SU-DHL-6 (cell line): ENCODE measurements at regions not wholly inside any gene's neighbourhood (a gene's known extent, or its start where the extent isn't known, plus 50 kb on each side); places are given as distances from the start of the nearest gene placed in this dataset.

Experiments used
- H2AFZ ChIP-seq: fragments of 200-600 bp; sonication (generic); 2 replicates; pipeline ENCODE4 v1.6.1; 2014; ENCODE audit warnings: low read depth, mild to moderate bottlenecking, moderate library complexity, mixed read lengths, antibody characterized with exemption, low read length; ENCODE audit not compliant: severe bottlenecking
- H3F3A ChIP-seq: fragments of 200-600 bp; shearing (Covaris generic); 2 replicates; pipeline ENCODE4 v1.6.0; 2016; ENCODE audit warnings: antibody characterized with exemption, mild to moderate bottlenecking; ENCODE audit not compliant: insufficient read depth
- H3K27ac ChIP-seq: fragments of 200-600 bp; sonication (generic); 2 replicates; pipeline ENCODE4 v1.5.1; 2016; ENCODE audit warnings: low read depth, mild to moderate bottlenecking, low read length, moderate library complexity, mixed read lengths
- H3K27me3 ChIP-seq: fragments of 200-600 bp; sonication (generic), shearing (Covaris generic); 2 replicates; pipeline ENCODE4 v1.6.0; 2014; ENCODE audit warnings: mild to moderate bottlenecking, low read length
- H3K36me3 ChIP-seq: fragments of 200-600 bp; sonication (generic); 2 replicates; pipeline ENCODE4 v1.6.1; 2014; ENCODE audit warnings: mild to moderate bottlenecking, low read length, mixed read lengths
- H3K4me2 ChIP-seq: fragments of 300-600, 200-600 bp; shearing (Covaris generic), sonication (generic); 2 replicates; pipeline ENCODE4 v1.6.0; 2014; ENCODE audit warnings: low read length, low read depth, mild to moderate bottlenecking; ENCODE audit not compliant: poor library complexity, severe bottlenecking
- H3K4me3 ChIP-seq: fragments of 200-600 bp; sonication (generic); 2 replicates; pipeline ENCODE4 v1.5.1; 2014; ENCODE audit warnings: antibody characterized with exemption, low read length, mild to moderate bottlenecking, mixed read lengths; ENCODE audit not compliant: insufficient read depth, poor library complexity, severe bottlenecking
- H3K79me2 ChIP-seq: fragments of 200-600 bp; sonication (generic); 2 replicates; pipeline ENCODE4 v1.6.1; 2014; ENCODE audit warnings: mild to moderate bottlenecking, low read length, moderate library complexity; ENCODE audit not compliant: insufficient read depth
- H3K9ac ChIP-seq: fragments of 200-600 bp; sonication (generic); 2 replicates; pipeline ENCODE4 v1.7.0; 2014; ENCODE audit warnings: mild to moderate bottlenecking, low read length
- H3K9me2 ChIP-seq: fragments of 200-600 bp; sonication (generic); replicated peaks from 2 replicates; pipeline ENCODE4 v1.6.1; 2014; ENCODE audit warnings: low read length; ENCODE audit not compliant: insufficient read depth
- H3K9me3 ChIP-seq: fragments of 200-600 bp; sonication (generic); 2 replicates; pipeline ENCODE4 v1.6.1; 2014; ENCODE audit warnings: low read length, mixed read lengths; ENCODE audit not compliant: insufficient read depth
- H4K20me1 ChIP-seq: fragments of 200-600 bp; sonication (generic); 2 replicates; pipeline ENCODE4 v1.6.1; 2014; ENCODE audit warnings: low read depth, mild to moderate bottlenecking, antibody characterized with exemption, low read length, moderate library complexity, mixed read lengths
- CTCF ChIP-seq: fragments of 200-600 bp; sonication (generic); IDR thresholded peaks from one replicate; pipeline ENCODE4 v1.5.1; 2017; ENCODE audit warnings: antibody characterized with exemption, mild to moderate bottlenecking, low read length, moderate library complexity; ENCODE audit not compliant: insufficient read depth, poor library complexity, severe bottlenecking
- EZH2phosphoT487 ChIP-seq: fragments of 200-600 bp; sonication (generic), shearing (Covaris generic); conservative IDR thresholded peaks from 2 replicates; pipeline ENCODE4 v1.6.1; 2018; ENCODE audit warnings: mild to moderate bottlenecking, antibody characterized with exemption, low read length, moderate library complexity, mixed read lengths

GRCh38 chr13:76383676-76384461, 502.3 kb downstream of the KCTD12 start:
- Histone ChIP-seq H3K4me2 (no peak overlapping the region), H3K9ac (no peak overlapping the region), H3K27ac (no peak overlapping the region), H3K9me3 (no peaks in the 10 kb centered on the region), H3K27me3 (no peaks in the 10 kb centered on the region), H3F3A (no peaks in the 10 kb centered on the region), H3K4me3 (no peak overlapping the region), H2AFZ (no peak overlapping the region), H4K20me1 (no peaks in the 10 kb centered on the region), H3K79me2 (no peaks in the 10 kb centered on the region), H3K9me2 (no peaks in the 10 kb centered on the region), H3K36me3 (no peaks in the 10 kb centered on the region)
- TF ChIP-seq EZH2phosphoT487 (no peak), CTCF (no peak)

DNA sequence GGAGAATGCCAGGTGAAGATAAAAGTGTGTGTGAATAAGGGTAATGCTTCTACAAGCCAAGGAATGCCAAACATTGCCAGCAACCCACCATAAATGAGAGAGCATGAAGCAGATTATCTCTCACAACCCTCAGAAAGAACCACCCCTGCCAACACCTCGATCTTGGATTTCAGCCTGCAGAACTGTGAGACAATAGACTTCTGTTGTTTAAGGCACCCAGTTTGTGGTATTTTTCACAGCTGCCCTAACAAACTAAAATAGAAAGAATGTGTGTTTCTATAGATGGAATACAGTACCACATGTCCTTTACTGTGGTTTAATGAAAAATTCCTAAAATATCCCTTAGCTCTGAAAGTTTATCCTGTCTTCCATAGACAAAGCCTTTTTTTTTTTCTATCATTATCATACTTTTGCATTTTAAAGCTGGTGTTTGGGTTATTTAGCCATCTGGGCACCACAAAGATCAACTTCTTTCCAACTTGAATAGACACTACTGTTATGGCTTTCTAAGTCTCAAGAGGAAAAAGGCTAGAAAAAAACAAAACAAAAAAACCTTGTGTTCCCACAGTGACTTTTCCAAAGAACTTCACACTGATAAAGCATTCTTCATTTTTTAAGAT, 505.6 kb downstream of the KCTD12 start:
- Histone ChIP-seq H3K9me3 (no peaks in the 10 kb centered on the region), H3K4me2 (no peak overlapping the region), H3K79me2 (no peaks in the 10 kb centered on the region), H3K36me3 (no peaks in the 10 kb centered on the region), H4K20me1 (no peaks in the 10 kb centered on the region), H3F3A (no peaks in the 10 kb centered on the region), H2AFZ (no peak overlapping the region), H3K9me2 (no peaks in the 10 kb centered on the region), H3K9ac (no peak overlapping the region), H3K27ac (no peak overlapping the region), H3K4me3 (no peak overlapping the region), H3K27me3 (no peaks in the 10 kb centered on the region)
- TF ChIP-seq CTCF, result no peak
- TF ChIP-seq EZH2phosphoT487, result no peak

GRCh38 chr13:76379341-76380105, 506.7 kb downstream of the KCTD12 start:
- no peaks in the 10 kb centered on the region for H3K27me3 ChIP-seq
- no peak for TF ChIP-seq EZH2phosphoT487
- TF ChIP-seq CTCF, result no peak
- no peak overlapping the region for H3K9ac ChIP-seq
- no peak overlapping the region for H3K4me3 ChIP-seq
- no peaks in the 10 kb centered on the region for H3K9me3 ChIP-seq
- H3K4me2 ChIP-seq, result no peak overlapping the region
- no peaks in the 10 kb centered on the region for H3K36me3 ChIP-seq
- H3F3A ChIP-seq, result no peaks in the 10 kb centered on the region
- H2AFZ ChIP-seq, result no peak overlapping the region
- no peak overlapping the region for H3K27ac ChIP-seq
- H4K20me1 ChIP-seq, result no peaks in the 10 kb centered on the region
- H3K9me2 ChIP-seq, result no peaks in the 10 kb centered on the region
- no peaks in the 10 kb centered on the region for H3K79me2 ChIP-seq
